Kidney epithelial cell (primary cell): ENCODE measurements at regions not wholly inside any gene's neighbourhood (a gene's known extent, or its start where the extent isn't known, plus 50 kb on each side); places are given as distances from the start of the nearest gene placed in this dataset.

Experiments
- DNase-seq: peaks from one replicate; pipeline ENCODE4 v3.0.0-alpha.2; 2010; ENCODE audit warnings: low read depth
- H3K27me3 ChIP-seq: 2 replicates; pipeline ENCODE4 v1.6.0; 2011; ENCODE audit warnings: low read length; ENCODE audit not compliant: control insufficient read depth, insufficient read depth
- H3K36me3 ChIP-seq: 2 replicates; pipeline ENCODE4 v1.5.1; 2011; ENCODE audit warnings: low read length; ENCODE audit not compliant: control insufficient read depth, insufficient read depth
- H3K4me3 ChIP-seq: 2 replicates; pipeline ENCODE4 v1.5.1; 2011; ENCODE audit warnings: low read depth, mild to moderate bottlenecking, control low read depth, low read length
- TF ChIP-seq, protein P1 (sequence below): IDR thresholded peaks from 2 replicates; pipeline ENCODE4 v1.5.1; 2011; ENCODE audit warnings: mild to moderate bottlenecking, moderate library complexity, low read length, control low read depth, inconsistent platforms; ENCODE audit not compliant: insufficient read depth, poor library complexity, severe bottlenecking

DNA sequence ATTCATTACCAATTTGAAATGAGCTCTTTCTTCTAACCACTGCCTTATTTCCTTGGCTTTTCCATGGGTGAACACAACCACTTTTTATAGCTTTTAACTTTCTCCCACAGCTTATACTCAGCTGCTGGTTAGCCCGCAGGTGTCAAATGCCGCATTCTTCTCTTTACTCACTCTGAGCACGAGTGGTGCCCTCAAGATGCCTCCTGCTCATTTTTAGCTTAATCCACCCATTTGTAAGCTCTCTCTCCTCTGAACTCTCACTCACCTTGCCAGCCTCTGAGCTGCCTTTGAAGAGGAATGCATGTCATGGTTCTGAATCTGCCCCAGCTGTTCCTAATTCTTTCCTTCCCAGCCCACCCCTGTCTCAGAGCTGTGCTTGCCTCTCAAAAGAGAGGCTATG is 449.4 kb upstream of the PRICKLE1 start:
- TF ChIP-seq, protein P1, sequence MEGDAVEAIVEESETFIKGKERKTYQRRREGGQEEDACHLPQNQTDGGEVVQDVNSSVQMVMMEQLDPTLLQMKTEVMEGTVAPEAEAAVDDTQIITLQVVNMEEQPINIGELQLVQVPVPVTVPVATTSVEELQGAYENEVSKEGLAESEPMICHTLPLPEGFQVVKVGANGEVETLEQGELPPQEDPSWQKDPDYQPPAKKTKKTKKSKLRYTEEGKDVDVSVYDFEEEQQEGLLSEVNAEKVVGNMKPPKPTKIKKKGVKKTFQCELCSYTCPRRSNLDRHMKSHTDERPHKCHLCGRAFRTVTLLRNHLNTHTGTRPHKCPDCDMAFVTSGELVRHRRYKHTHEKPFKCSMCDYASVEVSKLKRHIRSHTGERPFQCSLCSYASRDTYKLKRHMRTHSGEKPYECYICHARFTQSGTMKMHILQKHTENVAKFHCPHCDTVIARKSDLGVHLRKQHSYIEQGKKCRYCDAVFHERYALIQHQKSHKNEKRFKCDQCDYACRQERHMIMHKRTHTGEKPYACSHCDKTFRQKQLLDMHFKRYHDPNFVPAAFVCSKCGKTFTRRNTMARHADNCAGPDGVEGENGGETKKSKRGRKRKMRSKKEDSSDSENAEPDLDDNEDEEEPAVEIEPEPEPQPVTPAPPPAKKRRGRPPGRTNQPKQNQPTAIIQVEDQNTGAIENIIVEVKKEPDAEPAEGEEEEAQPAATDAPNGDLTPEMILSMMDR = no peak
- Histone ChIP-seq H3K36me3 (no peaks in the 10 kb centered on the region), H3K4me3 (no peak overlapping the region), H3K27me3 (no peaks in the 10 kb centered on the region)
- no peak for DNase-seq

DNA sequence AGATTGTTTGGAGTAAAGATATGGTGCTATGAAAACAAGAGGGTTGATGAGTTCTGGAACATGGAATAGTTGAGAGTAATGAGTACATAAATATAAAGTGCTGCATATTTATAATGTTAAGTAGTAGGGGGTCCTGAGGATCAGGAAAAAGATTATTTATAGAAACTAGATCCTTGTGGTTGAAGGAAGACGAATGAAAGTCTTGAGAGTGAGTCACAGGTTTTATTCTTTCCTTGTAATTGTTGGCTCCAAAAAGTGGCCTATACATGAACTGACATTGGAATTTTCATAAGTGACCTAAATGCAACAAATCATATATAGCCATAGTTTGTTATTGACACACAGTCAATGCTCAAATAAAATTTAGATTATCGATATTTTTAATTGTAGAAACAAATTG is 440.4 kb upstream of the PRICKLE1 start:
- TF ChIP-seq, protein P1 = no peak
- DNase-seq = no peak
- H3K4me3 ChIP-seq = no peak overlapping the region
- H3K27me3 ChIP-seq = no peaks in the 10 kb centered on the region
- no peaks in the 10 kb centered on the region for H3K36me3 ChIP-seq

DNA sequence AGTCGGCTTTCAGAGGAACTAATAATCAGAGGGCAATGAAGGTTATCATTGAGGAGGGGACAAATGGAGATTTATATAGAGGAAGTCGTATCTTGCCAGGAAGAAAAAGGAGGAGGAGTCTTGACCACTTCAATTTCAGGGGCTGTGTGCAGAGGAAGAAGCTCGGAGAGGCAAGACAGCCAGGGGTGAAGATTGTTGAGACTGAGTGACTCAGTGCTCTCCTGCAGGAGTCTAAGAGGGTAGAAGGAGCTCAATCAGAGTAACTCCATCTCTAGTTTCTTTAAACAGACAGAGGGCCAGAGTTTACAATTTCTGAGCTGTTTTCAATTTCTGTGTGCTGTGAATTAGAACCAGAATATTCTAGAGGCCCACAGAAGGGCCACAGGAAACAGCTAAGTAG is 439.3 kb upstream of the PRICKLE1 start:
- DNase-seq = no peak
- H3K4me3 ChIP-seq = no peak overlapping the region
- TF ChIP-seq, protein P1 = no peak
- no peaks in the 10 kb centered on the region for H3K36me3 ChIP-seq
- no peaks in the 10 kb centered on the region for H3K27me3 ChIP-seq

DNA sequence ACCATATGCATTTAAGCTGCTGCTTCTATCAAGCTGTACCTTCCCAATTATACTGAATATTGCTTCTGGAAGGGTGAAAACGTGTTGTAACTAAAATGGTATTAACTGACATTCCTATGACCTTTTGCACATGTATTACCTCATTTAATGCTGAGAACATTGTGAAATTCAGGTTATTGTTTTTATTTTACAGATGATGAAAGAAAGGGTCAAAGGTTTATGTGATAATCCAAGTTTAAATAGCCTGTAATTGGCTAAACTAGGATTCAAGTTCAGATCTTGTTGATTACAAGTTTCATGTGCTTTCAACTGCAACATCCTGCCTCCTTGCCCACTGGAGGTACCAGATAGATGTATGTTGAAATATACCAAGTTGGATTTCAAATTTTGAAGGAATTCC is 433.3 kb upstream of the PRICKLE1 start:
- no peak overlapping the region for H3K4me3 ChIP-seq
- H3K27me3 ChIP-seq = no peaks in the 10 kb centered on the region
- DNase-seq = no peak
- H3K36me3 ChIP-seq = no peaks in the 10 kb centered on the region
- TF ChIP-seq, protein P1 = no peak

DNA sequence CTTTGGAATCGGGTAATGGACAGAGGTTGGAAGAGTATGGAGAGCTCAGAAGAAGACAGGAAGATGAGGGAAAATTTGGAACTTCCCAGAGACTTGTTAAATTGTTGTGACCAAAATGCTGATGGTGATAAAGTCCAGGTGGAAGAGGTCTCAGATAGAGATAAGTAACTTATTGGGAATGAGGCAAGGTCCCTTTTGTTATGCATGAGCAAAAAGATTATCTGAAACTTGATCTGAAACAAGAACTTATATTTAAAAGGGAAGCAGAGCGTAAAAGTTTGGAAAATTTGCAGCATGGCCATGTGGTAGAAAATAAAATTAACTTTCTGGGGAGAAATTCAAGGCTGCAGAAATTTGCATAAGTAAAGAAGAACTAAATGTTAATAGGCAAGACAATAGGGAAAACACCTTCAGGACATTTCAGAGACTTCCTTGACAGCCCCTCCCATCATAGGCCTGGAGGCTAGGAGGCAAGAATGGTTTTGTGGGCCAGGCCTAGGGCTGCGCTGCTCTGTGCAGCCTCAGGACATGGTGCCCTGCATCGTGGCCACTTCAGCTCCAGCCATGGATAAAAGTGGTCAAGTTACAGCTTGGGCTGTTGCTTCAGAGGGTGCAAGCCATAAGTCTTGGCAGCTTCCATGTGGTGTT is 425.7 kb upstream of the PRICKLE1 start:
- Histone ChIP-seq H3K4me3 (no peak overlapping the region), H3K27me3 (no peaks in the 10 kb centered on the region), H3K36me3 (no peaks in the 10 kb centered on the region)
- TF ChIP-seq, protein P1 = no peak
- DNase-seq = no peak

DNA sequence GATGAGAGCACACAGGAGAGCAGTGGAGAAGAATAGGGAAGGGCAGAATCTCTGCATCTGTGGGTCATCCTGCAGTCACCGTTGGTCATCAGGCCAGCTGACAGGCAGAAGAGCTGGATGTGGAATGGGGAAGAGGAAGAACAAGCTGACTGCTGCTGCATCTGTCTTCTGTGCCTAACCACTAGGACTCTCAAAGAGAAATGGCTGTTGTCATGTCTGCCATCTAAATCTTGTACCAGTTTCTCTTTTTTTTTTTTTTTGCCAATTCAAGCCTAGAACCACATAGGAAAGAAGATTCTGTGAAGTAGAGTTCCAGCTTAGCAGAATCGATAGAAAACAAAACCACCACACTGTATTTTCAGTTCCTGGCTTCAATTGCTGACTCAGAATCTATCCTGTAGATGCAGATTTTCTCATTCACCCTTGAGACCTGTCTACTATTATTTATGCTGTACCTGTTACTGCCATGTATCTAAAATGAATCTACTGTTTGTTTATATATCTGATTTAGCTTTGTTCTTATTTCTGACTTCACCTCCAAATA is 421.9 kb upstream of the PRICKLE1 start:
- TF ChIP-seq, protein P1 = no peak
- no peak for DNase-seq
- Histone ChIP-seq H3K27me3 (no peaks in the 10 kb centered on the region), H3K36me3 (no peaks in the 10 kb centered on the region), H3K4me3 (no peak overlapping the region)
